Lung (tissue), 11 donors: ENCODE measurements at regions not wholly inside any gene's neighbourhood (a gene's known extent, or its start where the extent isn't known, plus 50 kb on each side); places are given as distances from the start of the nearest gene placed in this dataset.

Experiments
- ATAC-seq: fragments of 200-7000 bp; cut with Tn5 transposase; one replicate; pipeline ENCODE4 v1.9.1; 2020; ENCODE audit warnings: moderate number of reproducible peaks; ENCODE audit not compliant: insufficient read depth, low FRiP score
- DNase-seq, 3 donors: peaks; one replicate each; pipeline ENCODE4 v3.0.0-alpha.2; 2013 to 2017
- H3K27ac ChIP-seq, 2 donors: one replicate each; pipeline ENCODE4 v1.5.1; 2013; ENCODE audit warnings: mild to moderate bottlenecking in 2 of 2, moderate library complexity in 2 of 2, control low read depth in 1 of 2, inconsistent platforms in 1 of 2, low read depth in 1 of 2, low read length in 1 of 2
- H3K27me3 ChIP-seq, 3 donors: one replicate each; pipeline ENCODE4 v1.5.1; 2013; ENCODE audit warnings: low read length in 2 of 3; ENCODE audit not compliant: control insufficient read depth in 3 of 3, insufficient read depth in 3 of 3
- H3K36me3 ChIP-seq, 4 donors: one replicate each; pipeline ENCODE4 v1.5.1; 2013; ENCODE audit warnings: low read length in 4 of 4, mild to moderate bottlenecking in 1 of 4, moderate library complexity in 1 of 4; ENCODE audit not compliant: control insufficient read depth in 4 of 4, insufficient read depth in 4 of 4
- H3K4me1 ChIP-seq, 5 donors: one replicate each; pipeline ENCODE4 v1.5.1; 2013; ENCODE audit warnings: low read length in 5 of 5, mild to moderate bottlenecking in 2 of 5, moderate library complexity in 1 of 5; ENCODE audit not compliant: control insufficient read depth in 5 of 5, insufficient read depth in 5 of 5
- H3K4me3 ChIP-seq: one replicate; pipeline ENCODE4 v1.5.1; 2013; ENCODE audit warnings: mild to moderate bottlenecking, control low read depth, moderate library complexity
- H3K9ac ChIP-seq, 2 donors: one replicate each; pipeline ENCODE4 v1.5.1; 2013; ENCODE audit warnings: low read length in 2 of 2, control low read depth in 1 of 2; ENCODE audit not compliant: insufficient read depth in 1 of 2
- H3K9me3 ChIP-seq, 4 donors: one replicate each; pipeline ENCODE4 v1.5.1; 2013; ENCODE audit warnings: low read length in 3 of 4, mild to moderate bottlenecking in 1 of 4, moderate library complexity in 1 of 4; ENCODE audit not compliant: control insufficient read depth in 4 of 4, insufficient read depth in 3 of 4
- WGBS, 2 donors: extraction: QIAGEN DNeasy Blood & Tissue Kit; methylation state at CpG; one replicate each; pipeline ENCODE4 v1.1.7; 2013; 5-methylcytosine and 5-hydroxymethylcytosine counted together
- TF ChIP-seq, protein P1 (sequence below): IDR thresholded peaks from 2 replicates; pipeline ENCODE4 v1.5.1; 2012; ENCODE audit warnings: mild to moderate bottlenecking; ENCODE audit errors: control extremely low read depth, extremely low read depth
- donor health status: control.
- donor health status: control.
- donor health status: Bipolar disorder and iron deficiency.
- donor health status: healthy.
- donor health status: DM: yes; HTN: yes; CAD: no.

DNA sequence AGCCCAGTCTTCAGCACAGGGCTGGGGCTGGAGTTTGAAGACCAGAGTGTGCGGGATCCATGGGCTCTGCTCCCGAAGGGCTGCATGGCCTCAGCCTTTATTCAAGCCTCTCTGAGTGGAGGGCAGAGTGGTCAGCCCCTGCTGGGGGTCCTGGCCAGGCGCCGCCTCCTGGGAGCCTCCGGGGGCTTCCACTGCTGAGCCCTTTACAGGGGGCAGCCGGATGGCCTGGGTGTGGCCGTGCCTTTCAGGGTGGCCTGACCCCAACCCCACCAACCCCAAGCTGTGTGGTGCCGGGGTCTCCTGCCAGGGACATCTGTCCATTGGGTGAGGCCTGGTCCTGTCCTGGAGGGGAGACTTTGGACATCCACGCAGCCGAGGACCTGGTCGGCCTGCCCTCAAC is 76.0 kb upstream of the SLCO4A1 start:
- DNase-seq: no peak
- Histone ChIP-seq H3K4me1 (no peaks in the 10 kb centered on the region), H3K9ac (no peak overlapping the region), H3K27ac (no peak overlapping the region), H3K27me3 (peaks cover 0 to 8% (median 8%) of the 10 kb centered on the region in 3 donors), H3K36me3 (no peaks in the 10 kb centered on the region), H3K4me3 (no peak overlapping the region), H3K9me3 (peaks cover 0 to 7% (median 0%) of the 10 kb centered on the region in 4 donors)
- TF ChIP-seq, protein P1, sequence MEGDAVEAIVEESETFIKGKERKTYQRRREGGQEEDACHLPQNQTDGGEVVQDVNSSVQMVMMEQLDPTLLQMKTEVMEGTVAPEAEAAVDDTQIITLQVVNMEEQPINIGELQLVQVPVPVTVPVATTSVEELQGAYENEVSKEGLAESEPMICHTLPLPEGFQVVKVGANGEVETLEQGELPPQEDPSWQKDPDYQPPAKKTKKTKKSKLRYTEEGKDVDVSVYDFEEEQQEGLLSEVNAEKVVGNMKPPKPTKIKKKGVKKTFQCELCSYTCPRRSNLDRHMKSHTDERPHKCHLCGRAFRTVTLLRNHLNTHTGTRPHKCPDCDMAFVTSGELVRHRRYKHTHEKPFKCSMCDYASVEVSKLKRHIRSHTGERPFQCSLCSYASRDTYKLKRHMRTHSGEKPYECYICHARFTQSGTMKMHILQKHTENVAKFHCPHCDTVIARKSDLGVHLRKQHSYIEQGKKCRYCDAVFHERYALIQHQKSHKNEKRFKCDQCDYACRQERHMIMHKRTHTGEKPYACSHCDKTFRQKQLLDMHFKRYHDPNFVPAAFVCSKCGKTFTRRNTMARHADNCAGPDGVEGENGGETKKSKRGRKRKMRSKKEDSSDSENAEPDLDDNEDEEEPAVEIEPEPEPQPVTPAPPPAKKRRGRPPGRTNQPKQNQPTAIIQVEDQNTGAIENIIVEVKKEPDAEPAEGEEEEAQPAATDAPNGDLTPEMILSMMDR: no peak
- 87 to 96% methylated on average over 11 of the region's 11 CpGs for WGBS, 2 donors
- no peak for ATAC-seq

DNA sequence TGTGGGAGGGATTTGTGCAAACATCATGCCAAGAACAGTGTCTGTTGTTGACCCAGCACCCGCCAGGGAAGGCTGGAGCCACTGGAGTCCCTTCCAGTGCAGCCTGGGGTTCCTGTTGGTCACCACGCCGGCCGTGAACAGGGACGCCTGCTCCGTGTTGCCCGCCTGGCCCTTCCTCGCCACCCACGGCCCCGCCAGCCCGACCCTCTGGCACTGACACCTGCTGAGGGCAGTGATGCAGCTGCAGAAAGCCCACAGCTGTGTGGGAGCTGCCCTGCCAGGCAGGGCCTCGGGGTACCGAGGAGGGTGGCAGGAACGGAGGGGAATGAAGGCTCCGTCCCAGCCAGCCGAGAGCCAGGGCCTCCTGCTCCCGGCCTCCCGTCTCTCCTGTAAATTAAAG is 75.5 kb upstream of the SLCO4A1 start:
- TF ChIP-seq, protein P1: no peak
- WGBS, 2 donors: 79 to 90% methylated on average over 18 of the region's 18 CpGs

DNA sequence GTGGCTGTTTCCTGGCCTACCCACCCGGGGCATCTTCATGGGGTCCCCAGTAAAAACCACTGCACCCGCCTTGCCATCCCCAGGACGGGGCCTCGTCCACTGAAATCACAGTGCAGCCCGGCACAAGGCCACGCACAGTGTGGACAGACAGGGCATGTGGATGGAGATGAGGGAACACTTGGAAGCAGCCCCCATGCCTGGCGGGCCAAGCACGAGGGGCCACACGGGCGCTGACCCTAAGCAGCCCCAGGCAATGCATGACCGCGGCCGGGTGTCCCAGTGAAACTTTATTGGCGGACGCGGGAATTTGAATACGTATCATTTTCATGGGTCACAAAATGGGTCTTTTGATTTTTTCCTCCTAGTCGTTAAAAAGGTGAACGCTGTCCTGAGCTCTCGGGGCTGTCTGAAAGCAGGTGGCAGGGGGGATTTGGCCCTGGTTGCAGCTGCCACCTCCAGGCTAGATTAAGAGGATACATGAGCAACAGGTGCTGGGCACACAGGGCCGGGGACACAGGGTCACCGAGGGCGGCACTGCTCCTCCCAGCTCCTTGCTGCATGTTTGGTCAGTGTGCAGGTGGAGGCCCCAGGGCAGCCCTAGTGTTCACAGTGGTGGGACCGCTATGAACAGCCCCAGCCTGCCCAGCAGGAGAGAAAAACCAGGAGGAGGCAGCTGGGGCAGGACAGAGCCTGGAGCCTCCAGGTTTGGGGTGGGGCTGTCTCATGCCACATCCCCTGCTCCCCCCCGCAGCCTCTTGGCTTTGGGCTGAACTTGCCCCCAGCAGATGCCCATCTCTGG is 74.9 kb upstream of the SLCO4A1 start:
- Histone ChIP-seq H3K4me1 (no peaks in the 10 kb centered on the region), H3K27me3 (peaks cover 0 to 8% (median 8%) of the 10 kb centered on the region in 3 donors), H3K4me3 (no peak overlapping the region), H3K9me3 (peaks cover 0 to 7% (median 0%) of the 10 kb centered on the region in 4 donors), H3K27ac (no peak overlapping the region), H3K9ac (no peak overlapping the region), H3K36me3 (no peaks in the 10 kb centered on the region)
- no peak for ATAC-seq
- DNase-seq: no peak
- WGBS, 2 donors: 82 to 91% methylated on average over 25 of the region's 25 CpGs
- TF ChIP-seq, protein P1: no peak

More for the DNA sequence above, 75.5 kb upstream of the SLCO4A1 start:
- Histone ChIP-seq H3K27ac (no peak overlapping the region), H3K9me3 (peaks cover 0 to 7% (median 0%) of the 10 kb centered on the region in 4 donors), H3K27me3 (peaks cover 0 to 8% (median 8%) of the 10 kb centered on the region in 3 donors), H3K4me3 (no peak overlapping the region), H3K9ac (no peak overlapping the region), H3K36me3 (no peaks in the 10 kb centered on the region), H3K4me1 (no peaks in the 10 kb centered on the region)
- ATAC-seq (no peak), DNase-seq (no peak)
